Stimulated activated naive CD8-positive, alpha-beta T cell treated with anti-CD3 and anti-CD28 coated beads, Interleukin-15, Interleukin-2, amounts not matched to agents 100 ng/mL and 50 ng/mL, for 24 hours (primary cell): ENCODE measurements at regions not wholly inside any gene's neighbourhood (a gene's known extent, or its start where the extent isn't known, plus 50 kb on each side); places are given as distances from the start of the nearest gene placed in this dataset.

Source experiments
- H3K27ac Mint-ChIP-seq: one replicate; pipeline ENCODE4 v1.8.0; 2021; ENCODE audit warnings: mild to moderate bottlenecking, mixed read lengths
- H3K27me3 Mint-ChIP-seq: one replicate; pipeline ENCODE4 v1.8.0; 2021; ENCODE audit warnings: mixed read lengths
- H3K36me3 Mint-ChIP-seq: one replicate; pipeline ENCODE4 v1.8.0; 2021; ENCODE audit warnings: low read depth, mixed read lengths
- H3K4me1 Mint-ChIP-seq: one replicate; pipeline ENCODE4 v1.8.0; 2021; ENCODE audit warnings: low read depth, mixed read lengths
- H3K4me3 Mint-ChIP-seq: one replicate; pipeline ENCODE4 v1.8.0; 2021; ENCODE audit warnings: mild to moderate bottlenecking, mixed read lengths
- H3K9me3 Mint-ChIP-seq: one replicate; pipeline ENCODE4 v1.8.0; 2021; ENCODE audit warnings: mixed read lengths

GRCh38 chr12:111310076-111310870, 58.6 kb downstream of the PHETA1 start:
- Mint-ChIP-seq H3K4me3 (no peak overlapping the region), H3K27me3 (peaks cover 10% of the 10 kb centered on the region), H3K4me1 (peaks cover 10% of the 10 kb centered on the region), H3K36me3 (peaks cover 5% of the 10 kb centered on the region), H3K27ac (no peak overlapping the region), H3K9me3 (peaks cover 7% of the 10 kb centered on the region)

GRCh38 chr12:111309584-111309983, 59.3 kb downstream of the PHETA1 start:
- no peak overlapping the region for H3K4me3 Mint-ChIP-seq

DNA sequence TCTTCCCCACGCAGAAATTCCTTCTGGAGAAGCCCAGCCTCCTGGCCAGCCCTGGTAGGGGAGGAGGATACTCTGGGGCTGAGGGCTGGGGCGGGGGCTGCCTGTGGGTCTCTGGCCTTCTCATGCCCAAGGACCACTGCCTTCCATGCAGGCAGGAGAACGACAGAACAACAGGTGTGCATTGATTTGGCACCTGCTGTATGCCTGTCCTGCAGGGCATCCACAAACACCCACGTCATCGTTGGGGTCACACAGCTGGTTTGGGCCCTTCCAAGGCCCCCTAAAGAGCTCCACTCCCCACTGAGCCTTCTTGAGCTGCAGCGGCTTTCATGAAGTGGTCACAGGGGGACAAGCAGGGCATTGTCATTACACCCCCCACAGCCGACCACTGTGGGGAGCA, 60.4 kb downstream of the PHETA1 start:
- no peak overlapping the region for H3K27ac Mint-ChIP-seq
- H3K4me3 Mint-ChIP-seq = no peak overlapping the region
- no peaks in the 10 kb centered on the region for H3K27me3 Mint-ChIP-seq
- peaks cover 5% of the 10 kb centered on the region for H3K4me1 Mint-ChIP-seq
- H3K9me3 Mint-ChIP-seq = peaks cover 12% of the 10 kb centered on the region
- peaks cover 9% of the 10 kb centered on the region for H3K36me3 Mint-ChIP-seq

More at GRCh38 chr12:111309584-111309983, 59.3 kb downstream of the PHETA1 start:
- Mint-ChIP-seq H3K4me1 (peaks cover 10% of the 10 kb centered on the region), H3K9me3 (peaks cover 12% of the 10 kb centered on the region), H3K36me3 (peaks cover 9% of the 10 kb centered on the region), H3K27ac (no peak overlapping the region), H3K27me3 (peaks cover 4% of the 10 kb centered on the region)

DNA sequence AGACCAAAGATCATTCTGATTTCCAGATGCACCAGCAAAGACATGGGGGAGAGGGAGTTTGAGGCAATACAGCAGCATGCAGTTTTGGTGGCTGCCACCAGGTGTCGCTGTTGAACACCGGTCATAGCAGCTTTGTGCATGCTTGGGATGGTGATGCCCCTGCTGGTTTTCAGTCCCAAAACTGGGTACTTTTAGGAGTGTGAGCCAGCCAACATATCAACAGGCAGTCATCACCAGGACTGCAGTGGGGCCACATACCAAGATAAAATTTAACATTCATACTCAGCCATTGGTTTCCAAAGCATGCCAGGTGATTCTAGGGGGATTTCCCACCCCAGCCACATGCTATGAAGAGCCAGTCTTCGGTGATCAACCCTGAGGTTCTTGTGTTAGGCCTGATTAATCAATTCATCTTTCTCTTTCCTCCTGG, 64.2 kb downstream of the PHETA1 start:
- Mint-ChIP-seq H3K4me3 (no peak overlapping the region), H3K27me3 (no peaks in the 10 kb centered on the region), H3K27ac (no peak overlapping the region), H3K9me3 (peaks cover 12% of the 10 kb centered on the region), H3K4me1 (peaks cover 3% of the 10 kb centered on the region), H3K36me3 (peaks cover 9% of the 10 kb centered on the region)

- Mint-ChIP-seq H3K36me3 (peaks cover 9% of the 10 kb centered on the region), H3K27me3 (no peaks in the 10 kb centered on the region), H3K4me1 (no peaks in the 10 kb centered on the region), H3K4me3 (no peak overlapping the region), H3K27ac (no peak overlapping the region), H3K9me3 (peaks cover 12% of the 10 kb centered on the region)
Measured at GRCh38 chr12:111303531-111303930, 65.4 kb downstream of the PHETA1 start.

- Mint-ChIP-seq H3K36me3 (no peaks in the 10 kb centered on the region), H3K27ac (no peak overlapping the region), H3K4me1 (no peaks in the 10 kb centered on the region), H3K27me3 (no peaks in the 10 kb centered on the region), H3K4me3 (no peak overlapping the region), H3K9me3 (no peaks in the 10 kb centered on the region)
Measured at GRCh38 chr12:111298582-111299436, 70.1 kb downstream of the PHETA1 start.

DNA sequence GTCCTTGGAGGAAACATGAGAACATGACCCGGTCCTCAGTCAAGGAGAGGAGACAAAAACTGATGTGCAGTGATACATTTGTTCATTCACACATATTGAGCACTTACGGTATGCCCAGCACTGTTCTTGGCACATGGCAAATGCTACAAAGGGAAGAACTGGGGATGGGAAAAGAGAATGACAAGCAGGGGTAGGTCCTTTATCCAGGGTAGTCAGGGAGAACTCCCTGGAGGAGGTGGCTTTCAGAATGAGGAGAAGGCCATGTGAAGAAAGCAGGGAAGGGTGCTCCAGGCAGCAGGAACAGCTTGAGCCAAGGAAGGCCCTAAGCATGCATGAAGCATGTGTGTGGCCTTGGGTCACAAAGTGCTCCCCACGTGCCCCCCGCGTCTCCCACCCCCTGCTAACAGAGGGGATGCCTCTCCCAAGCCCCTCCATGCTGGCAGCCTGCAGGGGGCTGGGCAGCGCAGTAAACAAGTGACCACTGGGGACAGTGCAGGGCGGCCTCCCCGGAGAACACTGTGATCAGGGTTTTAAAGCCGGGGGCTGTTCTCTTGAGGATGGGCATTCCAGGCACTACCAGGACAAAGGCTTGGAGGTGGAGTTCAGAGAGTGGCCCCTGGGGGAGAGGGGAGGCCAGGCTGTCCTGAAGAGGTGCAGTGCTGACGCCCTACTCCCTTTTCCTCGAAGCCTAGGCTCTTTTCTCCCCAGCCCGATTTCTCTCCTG, 71.0 kb downstream of the PHETA1 start:
- Mint-ChIP-seq H3K4me3 (no peak overlapping the region), H3K36me3 (no peaks in the 10 kb centered on the region), H3K4me1 (no peaks in the 10 kb centered on the region), H3K9me3 (no peaks in the 10 kb centered on the region), H3K27me3 (no peaks in the 10 kb centered on the region), H3K27ac (no peak overlapping the region)

DNA sequence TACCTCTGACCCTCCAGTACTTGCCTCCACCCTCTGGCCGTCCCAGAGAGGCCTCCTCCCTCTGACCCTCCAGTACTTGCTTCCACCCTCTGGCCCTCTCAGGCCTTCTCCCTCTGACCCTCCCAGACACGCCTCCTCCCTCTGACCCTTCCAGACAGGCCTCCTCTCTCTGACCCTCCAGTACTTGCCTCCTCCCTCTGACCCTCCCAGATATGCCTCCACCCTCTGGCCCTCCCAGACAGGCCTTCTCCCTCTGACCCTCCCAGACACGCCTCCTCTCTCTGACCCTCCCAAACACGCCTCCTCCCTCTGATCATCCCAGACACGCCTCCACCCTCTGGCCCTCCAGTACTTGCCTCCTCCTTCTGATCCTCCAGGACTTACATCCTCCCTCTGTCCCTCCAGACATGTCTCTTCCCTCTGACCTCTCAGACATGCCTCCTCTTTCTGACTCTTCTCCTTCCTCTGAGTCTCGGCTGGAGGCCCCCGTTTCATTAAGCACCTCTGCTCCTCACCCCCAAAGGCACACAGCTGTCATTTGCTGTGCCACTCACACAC, 71.9 kb downstream of the PHETA1 start:
- no peak overlapping the region for H3K4me3 Mint-ChIP-seq
- no peaks in the 10 kb centered on the region for H3K36me3 Mint-ChIP-seq
- no peak overlapping the region for H3K27ac Mint-ChIP-seq
- no peaks in the 10 kb centered on the region for H3K4me1 Mint-ChIP-seq
- H3K9me3 Mint-ChIP-seq = no peaks in the 10 kb centered on the region
- H3K27me3 Mint-ChIP-seq = no peaks in the 10 kb centered on the region

DNA sequence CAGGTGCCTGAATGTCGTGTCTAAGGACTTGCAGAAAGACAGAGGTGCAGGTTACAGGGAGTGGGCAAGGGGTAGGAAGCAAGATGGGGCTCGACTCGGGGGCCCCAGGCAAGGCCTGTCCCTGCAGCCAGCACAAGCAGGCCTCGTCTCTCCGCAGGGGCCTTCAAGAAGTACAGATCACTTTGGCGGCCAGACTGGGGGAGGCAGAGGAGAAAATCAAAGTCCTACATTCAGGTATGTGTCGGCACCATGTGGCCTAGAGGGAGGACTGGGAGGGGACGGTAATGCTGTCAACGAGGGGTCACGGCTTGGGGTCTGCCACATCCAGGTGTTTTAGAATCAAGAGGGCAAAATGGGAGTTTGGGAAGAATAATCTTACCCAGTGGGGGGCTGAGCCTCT, 73.7 kb downstream of the PHETA1 start:
- Mint-ChIP-seq H3K4me3 (no peak overlapping the region), H3K9me3 (no peaks in the 10 kb centered on the region), H3K27ac (no peak overlapping the region), H3K36me3 (no peaks in the 10 kb centered on the region), H3K27me3 (no peaks in the 10 kb centered on the region), H3K4me1 (no peaks in the 10 kb centered on the region)

- Mint-ChIP-seq H3K4me1 (no peaks in the 10 kb centered on the region), H3K4me3 (no peak overlapping the region), H3K27me3 (no peaks in the 10 kb centered on the region), H3K36me3 (no peaks in the 10 kb centered on the region), H3K27ac (no peak overlapping the region), H3K9me3 (no peaks in the 10 kb centered on the region)
Measured at GRCh38 chr12:111293266-111294009, 75.5 kb downstream of the PHETA1 start.

- H3K4me1 Mint-ChIP-seq = no peaks in the 10 kb centered on the region
Measured at GRCh38 chr12:111291357-111291756, 77.5 kb downstream of the PHETA1 start.

DNA sequence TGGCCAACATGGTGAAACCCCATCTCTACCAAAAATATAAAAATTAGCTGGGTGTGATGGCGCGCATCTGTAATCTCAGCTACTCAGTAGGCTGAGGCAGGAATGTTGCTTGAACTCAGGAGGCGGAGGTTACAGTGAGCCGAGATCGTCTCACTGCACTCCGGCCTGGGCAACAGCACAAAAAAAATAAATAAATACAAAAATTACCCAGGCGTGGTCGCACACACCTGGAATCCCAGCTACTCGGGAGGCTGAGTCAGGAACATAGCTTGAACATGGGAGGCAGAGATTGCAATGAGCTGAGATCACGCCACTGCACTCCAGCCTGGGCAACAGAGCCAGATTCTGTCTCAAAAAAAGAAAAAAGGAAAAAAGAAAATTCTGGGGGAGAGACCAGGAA, 80.1 kb downstream of the PHETA1 start:
- Mint-ChIP-seq H3K9me3 (no peaks in the 10 kb centered on the region), H3K27me3 (no peaks in the 10 kb centered on the region), H3K4me1 (no peaks in the 10 kb centered on the region), H3K27ac (no peak overlapping the region), H3K36me3 (no peaks in the 10 kb centered on the region), H3K4me3 (no peak overlapping the region)

More at GRCh38 chr12:111291357-111291756, 77.5 kb downstream of the PHETA1 start:
- Mint-ChIP-seq H3K4me3 (no peak overlapping the region), H3K27ac (no peak overlapping the region), H3K36me3 (no peaks in the 10 kb centered on the region), H3K9me3 (no peaks in the 10 kb centered on the region), H3K27me3 (no peaks in the 10 kb centered on the region)

GRCh38 chr12:111287125-111287900, 81.6 kb downstream of the PHETA1 start:
- no peaks in the 10 kb centered on the region for H3K4me1 Mint-ChIP-seq
- H3K9me3 Mint-ChIP-seq = no peaks in the 10 kb centered on the region
- H3K36me3 Mint-ChIP-seq = no peaks in the 10 kb centered on the region
- no peak overlapping the region for H3K4me3 Mint-ChIP-seq
- H3K27me3 Mint-ChIP-seq = no peaks in the 10 kb centered on the region
- no peak overlapping the region for H3K27ac Mint-ChIP-seq
